Right lobe of liver (tissue), 6 donors: ENCODE measurements at regions not wholly inside any gene's neighbourhood (a gene's known extent, or its start where the extent isn't known, plus 50 kb on each side); places are given as distances from the start of the nearest gene placed in this dataset.
"Not testable (repeated sequence)": the region's sequence is repeated elsewhere in the genome, so short reads cannot be mapped to it uniquely, and the experiment has no call there.

Experiments
- ATAC-seq, 4 donors: fragments of 200-7000 bp; cut with Tn5 transposase; one replicate each; pipeline ENCODE4 v1.9.1; 2020; ENCODE audit warnings: mild to moderate bottlenecking in 4 of 4, moderate library complexity in 4 of 4
- DNase-seq, 3 donors: peaks; one replicate each; pipeline ENCODE4 v3.0.0-alpha.2; 2020
- H3K27ac ChIP-seq, 3 donors: fragments of 200-600 bp; one replicate each; pipeline ENCODE4 v1.8.0; 2022
- H3K27me3 ChIP-seq, 2 donors: fragments of 200-600 bp; one replicate each; pipeline ENCODE4 v1.8.0; 2022
- H3K36me3 ChIP-seq, 4 donors: fragments of 200-600 bp; sonication (generic) in 1 of 4; one replicate each; pipeline versions ENCODE4 v1.5.1 to v1.8.0; 2017 to 2022; ENCODE audit warnings: control low read depth in 1 of 4
- H3K4me1 ChIP-seq, 4 donors: fragments of 200-600 bp; sonication (generic) in 1 of 4; one replicate each; pipeline versions ENCODE4 v1.5.1 to v1.8.0; 2017 to 2022; ENCODE audit warnings: control low read depth in 1 of 4
- H3K4me3 ChIP-seq, 3 donors: fragments of 200-600 bp; one replicate each; pipeline ENCODE4 v1.8.0; 2022
- H3K9me3 ChIP-seq, 4 donors: fragments of 200-600 bp; sonication (generic) in 1 of 4; one replicate each; pipeline versions ENCODE4 v1.5.1 to v1.8.0; 2017 to 2022; ENCODE audit warnings: control low read depth in 1 of 4
- POLR2A ChIP-seq: fragments of 450-650 bp; IDR thresholded peaks from one replicate; pipeline ENCODE4 v1.6.1; 2017; ENCODE audit warnings: antibody characterized with exemption, mild to moderate bottlenecking
- WGBS: methylation state at CpG from one replicate; pipeline ENCODE4 v1.1.6; 2018; ENCODE audit warnings: low coverage, low lambda C conversion rate; ENCODE audit not compliant: insufficient coverage; ENCODE audit errors: missing lambda C conversion rate; 5-methylcytosine and 5-hydroxymethylcytosine counted together
- intact Hi-C, 2 donors: fragments of 100-400 bp; cut with DNase I; formaldehyde crosslinking; loops; one replicate each; pipeline versions ENCODE4 v1.11.2 to v1.14.1; 2022
- TF ChIP-seq, protein P1 (sequence below), 4 donors: fragments of 200-600 bp in 3 of 4; fragments of 450-650 bp in 1 of 4; IDR thresholded peaks; one replicate each; pipeline versions ENCODE4 v1.5.1 to v1.8.0; 2016 to 2022; ENCODE audit warnings: antibody characterized with exemption in 4 of 4, mild to moderate bottlenecking in 2 of 4
- donor health status: DM: no; HTN: yes; CAD: no.
- donor health status: DM: no; HTN: no; CAD: no.
- donor health status: DM: no; HTN: no; CAD: no.
- donor health status: DM: no; HTN: yes; CAD: no.
- donor health status: DM: no; HTN: yes; CAD: no.

GRCh38 chr4:156374894-156375293, 421.2 kb upstream of the CTSO start:
- no peak for DNase-seq
- Histone ChIP-seq H3K27me3 (no peaks in the 10 kb centered on the region), H3K36me3 (no peaks in the 10 kb centered on the region), H3K4me3 (no peak overlapping the region), H3K27ac (no peak overlapping the region), H3K4me1 (no peaks in the 10 kb centered on the region), H3K9me3 (no peaks in the 10 kb centered on the region)
- TF ChIP-seq, protein P1, sequence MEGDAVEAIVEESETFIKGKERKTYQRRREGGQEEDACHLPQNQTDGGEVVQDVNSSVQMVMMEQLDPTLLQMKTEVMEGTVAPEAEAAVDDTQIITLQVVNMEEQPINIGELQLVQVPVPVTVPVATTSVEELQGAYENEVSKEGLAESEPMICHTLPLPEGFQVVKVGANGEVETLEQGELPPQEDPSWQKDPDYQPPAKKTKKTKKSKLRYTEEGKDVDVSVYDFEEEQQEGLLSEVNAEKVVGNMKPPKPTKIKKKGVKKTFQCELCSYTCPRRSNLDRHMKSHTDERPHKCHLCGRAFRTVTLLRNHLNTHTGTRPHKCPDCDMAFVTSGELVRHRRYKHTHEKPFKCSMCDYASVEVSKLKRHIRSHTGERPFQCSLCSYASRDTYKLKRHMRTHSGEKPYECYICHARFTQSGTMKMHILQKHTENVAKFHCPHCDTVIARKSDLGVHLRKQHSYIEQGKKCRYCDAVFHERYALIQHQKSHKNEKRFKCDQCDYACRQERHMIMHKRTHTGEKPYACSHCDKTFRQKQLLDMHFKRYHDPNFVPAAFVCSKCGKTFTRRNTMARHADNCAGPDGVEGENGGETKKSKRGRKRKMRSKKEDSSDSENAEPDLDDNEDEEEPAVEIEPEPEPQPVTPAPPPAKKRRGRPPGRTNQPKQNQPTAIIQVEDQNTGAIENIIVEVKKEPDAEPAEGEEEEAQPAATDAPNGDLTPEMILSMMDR (IDR thresholded peaks at IDR 0.05): no peak
- TF ChIP-seq POLR2A: no peak
- no peak for ATAC-seq
- intact Hi-C loops: no loop called here

GRCh38 chr4:156374069-156374468, 420.4 kb upstream of the CTSO start:
- ATAC-seq: no peak
- Histone ChIP-seq H3K4me1 (no peaks in the 10 kb centered on the region), H3K27ac (no peak overlapping the region), H3K27me3 (no peaks in the 10 kb centered on the region), H3K9me3 (no peaks in the 10 kb centered on the region), H3K36me3 (no peaks in the 10 kb centered on the region), H3K4me3 (no peak overlapping the region)
- TF ChIP-seq, protein P1 (IDR thresholded peaks at IDR 0.05): no peak
- TF ChIP-seq POLR2A: no peak
- intact Hi-C loops: no loop called here
- no peak for DNase-seq
- WGBS: 68% methylated on average over 2 of the region's 2 CpGs

GRCh38 chr4:156367502-156367901, 413.8 kb upstream of the CTSO start:
- intact Hi-C loops, H3K4me3 ChIP-seq, H3K36me3 ChIP-seq, ATAC-seq, H3K9me3 ChIP-seq, H3K27ac ChIP-seq, H3K27me3 ChIP-seq, DNase-seq, H3K4me1 ChIP-seq: not testable (repeated sequence)
- WGBS: 40% methylated on average over 2 of the region's 13 CpGs

- Histone ChIP-seq H3K36me3 (no peaks in the 10 kb centered on the region), H3K27ac (no peak overlapping the region), H3K4me3 (no peak overlapping the region), H3K27me3 (no peaks in the 10 kb centered on the region), H3K4me1 (no peaks in the 10 kb centered on the region), H3K9me3 (no peaks in the 10 kb centered on the region)
- intact Hi-C loops: no loop called here
- DNase-seq: no peak
- whole genome bisulfite sequencing: 24% methylated on average over 2 of the region's 2 CpGs
- ATAC-seq: no peak
- TF ChIP-seq POLR2A: no peak
- TF ChIP-seq, protein P1 (IDR thresholded peaks at IDR 0.05): no peak
These were observed 408.9 kb upstream of the CTSO start for GRCh38 chr4:156362581-156362980.

DNA sequence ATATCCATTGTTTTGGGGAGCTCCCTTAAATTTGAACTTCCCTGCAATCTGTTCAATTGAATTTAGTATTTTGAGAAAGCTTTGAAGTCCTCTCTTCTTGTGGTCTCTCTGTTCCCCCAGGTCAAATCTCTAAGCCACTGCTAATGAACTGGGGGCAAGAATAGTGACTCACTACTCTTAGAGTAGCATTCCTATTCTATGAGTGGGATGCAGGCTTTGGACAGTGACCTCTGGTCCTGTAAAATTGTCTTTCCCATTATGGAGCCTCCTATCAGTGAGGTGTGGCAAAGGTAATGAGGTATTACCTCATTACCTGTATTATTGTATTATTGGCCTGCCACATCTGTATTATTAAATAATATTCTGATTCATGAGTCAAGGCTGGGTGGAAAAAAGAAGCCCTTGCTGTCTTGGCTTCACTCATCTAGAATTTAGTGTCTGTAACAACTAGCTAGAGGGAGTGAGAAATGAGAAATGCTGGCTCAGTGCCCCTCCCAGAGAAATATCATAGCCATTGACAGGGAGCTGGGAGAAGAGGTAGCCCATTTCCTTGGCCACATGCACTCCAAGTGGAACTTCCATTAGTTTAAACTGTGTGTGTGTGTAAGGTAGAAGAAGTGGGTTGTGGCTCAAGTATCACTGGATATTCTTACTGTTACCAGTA, 393.9 kb upstream of the CTSO start:
- Histone ChIP-seq H3K4me3 (no peak overlapping the region), H3K36me3 (no peaks in the 10 kb centered on the region), H3K9me3 (no peaks in the 10 kb centered on the region), H3K27ac (no peak overlapping the region), H3K4me1 (no peaks in the 10 kb centered on the region), H3K27me3 (no peaks in the 10 kb centered on the region)
- DNase-seq: no peak
- intact Hi-C loops: no loop called here
- TF ChIP-seq, protein P1 (IDR thresholded peaks at IDR 0.05): no peak
- no peak for TF ChIP-seq POLR2A
- ATAC-seq: no peak
